ENCODE measurements at regions not wholly inside any gene's neighbourhood (a gene's known extent, or its start where the extent isn't known, plus 50 kb on each side); places are given as distances from the start of the nearest gene placed in this dataset.

GRCh38 chr18:64668461-64668962, 519.6 kb upstream of the LINC00305 start:
- Histone ChIP-seq H3K36me3 (ENCODE audit: insufficient read depth, low read length) (no peaks in the 10 kb centered on the region), H3K9ac (ENCODE audit: low read length) (no peak overlapping the region), H3K4me3 (ENCODE audit: low read depth in 1 of 2, low read length in 2 of 2) (no peak overlapping the region), H3K9me3 (ENCODE audit: low read length) (no peaks in the 10 kb centered on the region), H3K27me3 (ENCODE audit: control insufficient read depth in 1 of 2, insufficient read depth in 2 of 2, low read length in 2 of 2) (no peaks in the 10 kb centered on the region), H3K27ac (ENCODE audit: low read depth, low read length) (no peak overlapping the region), H3K4me1 (ENCODE audit: insufficient read depth, low read length) (no peaks in the 10 kb centered on the region)

- Histone ChIP-seq H3K4me1 (ENCODE audit: insufficient read depth, low read length) (no peaks in the 10 kb centered on the region), H3K9ac (ENCODE audit: low read length) (no peak overlapping the region), H3K4me3 (ENCODE audit: low read depth in 1 of 2, low read length in 2 of 2) (no peak overlapping the region), H3K27ac (ENCODE audit: low read depth, low read length) (no peak overlapping the region), H3K36me3 (ENCODE audit: insufficient read depth, low read length) (no peaks in the 10 kb centered on the region), H3K27me3 (ENCODE audit: control insufficient read depth in 1 of 2, insufficient read depth in 2 of 2, low read length in 2 of 2) (no peaks in the 10 kb centered on the region), H3K9me3 (ENCODE audit: low read length) (no peaks in the 10 kb centered on the region)
These were observed 514.2 kb upstream of the LINC00305 start for GRCh38 chr18:64663086-64663485.

- no peaks in the 10 kb centered on the region for H3K27me3 ChIP-seq (ENCODE audit: control insufficient read depth in 1 of 2, insufficient read depth in 2 of 2, low read length in 2 of 2)
- no peak overlapping the region for H3K4me3 ChIP-seq (ENCODE audit: low read depth in 1 of 2, low read length in 2 of 2)
- no peaks in the 10 kb centered on the region for H3K4me1 ChIP-seq (ENCODE audit: insufficient read depth, low read length)
- no peak overlapping the region for H3K9ac ChIP-seq (ENCODE audit: low read length)
- H3K36me3 ChIP-seq (ENCODE audit: insufficient read depth, low read length) = no peaks in the 10 kb centered on the region
- H3K27ac ChIP-seq (ENCODE audit: low read depth, low read length) = no peak overlapping the region
- no peaks in the 10 kb centered on the region for H3K9me3 ChIP-seq (ENCODE audit: low read length)
These were observed 510.3 kb upstream of the LINC00305 start for GRCh38 chr18:64659196-64659595.

GRCh38 chr18:64653068-64653467, 504.2 kb upstream of the LINC00305 start:
- Histone ChIP-seq H3K9me3 (ENCODE audit: low read length) (no peaks in the 10 kb centered on the region), H3K27me3 (ENCODE audit: control insufficient read depth in 1 of 2, insufficient read depth in 2 of 2, low read length in 2 of 2) (no peaks in the 10 kb centered on the region), H3K36me3 (ENCODE audit: insufficient read depth, low read length) (no peaks in the 10 kb centered on the region), H3K4me1 (ENCODE audit: insufficient read depth, low read length) (no peaks in the 10 kb centered on the region), H3K4me3 (ENCODE audit: low read depth in 1 of 2, low read length in 2 of 2) (no peak overlapping the region), H3K9ac (ENCODE audit: low read length) (no peak overlapping the region), H3K27ac (ENCODE audit: low read depth, low read length) (no peak overlapping the region)

- no peaks in the 10 kb centered on the region for H3K4me1 ChIP-seq (ENCODE audit: insufficient read depth, low read length)
- no peak overlapping the region for H3K4me3 ChIP-seq (ENCODE audit: low read depth in 1 of 2, low read length in 2 of 2)
- no peak overlapping the region for H3K27ac ChIP-seq (ENCODE audit: low read depth, low read length)
- H3K9ac ChIP-seq (ENCODE audit: low read length) = no peak overlapping the region
- H3K36me3 ChIP-seq (ENCODE audit: insufficient read depth, low read length) = no peaks in the 10 kb centered on the region
- H3K9me3 ChIP-seq (ENCODE audit: low read length) = peaks cover 3% of the 10 kb centered on the region
- no peaks in the 10 kb centered on the region for H3K27me3 ChIP-seq (ENCODE audit: control insufficient read depth in 1 of 2, insufficient read depth in 2 of 2, low read length in 2 of 2)
These were observed 501.2 kb upstream of the LINC00305 start for GRCh38 chr18:64650068-64650467.

DNA sequence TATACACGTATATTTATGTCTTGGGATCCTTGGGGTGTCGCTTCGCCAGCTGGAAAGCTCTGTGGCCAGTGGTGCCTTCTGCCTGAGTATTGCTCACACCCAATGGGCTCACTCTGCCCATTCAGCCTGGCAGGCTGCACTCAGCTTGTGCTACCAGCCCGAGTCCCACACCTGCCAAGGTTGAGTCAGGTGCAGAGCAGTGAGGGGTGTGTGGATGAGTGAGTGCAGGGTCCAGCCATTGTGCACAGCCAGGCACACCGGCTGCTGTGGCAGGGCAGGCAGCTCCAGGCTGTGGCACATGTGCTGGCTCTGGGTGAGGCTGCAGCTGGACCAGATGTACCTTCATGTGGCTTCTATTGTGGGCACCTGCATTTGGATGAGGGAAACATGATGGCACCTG, 496.9 kb upstream of the LINC00305 start:
- H3K27me3 ChIP-seq (ENCODE audit: control insufficient read depth in 1 of 2, insufficient read depth in 2 of 2, low read length in 2 of 2) = no peaks in the 10 kb centered on the region
- no peak overlapping the region for H3K27ac ChIP-seq (ENCODE audit: low read depth, low read length)
- H3K36me3 ChIP-seq (ENCODE audit: insufficient read depth, low read length) = no peaks in the 10 kb centered on the region

DNA sequence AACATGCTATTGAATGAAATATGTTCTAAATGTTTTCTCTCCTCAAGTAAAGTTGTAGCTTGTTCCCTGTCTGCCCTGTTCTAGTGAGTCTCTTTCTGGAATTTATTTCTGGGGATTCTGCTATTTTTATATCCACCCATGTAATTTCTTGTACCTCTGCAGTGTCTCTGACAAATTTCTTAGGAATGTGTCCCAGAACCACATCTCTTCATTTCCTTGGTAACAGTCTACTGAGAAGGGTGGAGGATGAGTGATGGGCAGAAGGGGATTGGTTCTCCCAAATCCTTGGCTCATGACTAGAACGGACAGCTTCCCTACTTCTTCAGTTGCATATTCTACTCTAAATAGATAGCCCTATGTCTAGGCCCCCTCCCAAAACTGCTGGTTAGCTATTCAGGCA, 490.6 kb upstream of the LINC00305 start:
- Histone ChIP-seq H3K4me1 (ENCODE audit: insufficient read depth, low read length) (no peaks in the 10 kb centered on the region), H3K27me3 (ENCODE audit: control insufficient read depth in 1 of 2, insufficient read depth in 2 of 2, low read length in 2 of 2) (no peaks in the 10 kb centered on the region), H3K9ac (ENCODE audit: low read length) (no peak overlapping the region), H3K27ac (ENCODE audit: low read depth, low read length) (no peak overlapping the region), H3K36me3 (ENCODE audit: insufficient read depth, low read length) (no peaks in the 10 kb centered on the region), H3K4me3 (ENCODE audit: low read depth in 1 of 2, low read length in 2 of 2) (no peak overlapping the region), H3K9me3 (ENCODE audit: low read length) (peaks cover 4% of the 10 kb centered on the region)

More for the DNA sequence above, 496.9 kb upstream of the LINC00305 start:
- H3K9ac ChIP-seq (ENCODE audit: low read length) = no peak overlapping the region
- H3K4me3 ChIP-seq (ENCODE audit: low read depth in 1 of 2, low read length in 2 of 2) = no peak overlapping the region
- H3K9me3 ChIP-seq (ENCODE audit: low read length) = peaks cover 3% of the 10 kb centered on the region
- no peaks in the 10 kb centered on the region for H3K4me1 ChIP-seq (ENCODE audit: insufficient read depth, low read length)

DNA sequence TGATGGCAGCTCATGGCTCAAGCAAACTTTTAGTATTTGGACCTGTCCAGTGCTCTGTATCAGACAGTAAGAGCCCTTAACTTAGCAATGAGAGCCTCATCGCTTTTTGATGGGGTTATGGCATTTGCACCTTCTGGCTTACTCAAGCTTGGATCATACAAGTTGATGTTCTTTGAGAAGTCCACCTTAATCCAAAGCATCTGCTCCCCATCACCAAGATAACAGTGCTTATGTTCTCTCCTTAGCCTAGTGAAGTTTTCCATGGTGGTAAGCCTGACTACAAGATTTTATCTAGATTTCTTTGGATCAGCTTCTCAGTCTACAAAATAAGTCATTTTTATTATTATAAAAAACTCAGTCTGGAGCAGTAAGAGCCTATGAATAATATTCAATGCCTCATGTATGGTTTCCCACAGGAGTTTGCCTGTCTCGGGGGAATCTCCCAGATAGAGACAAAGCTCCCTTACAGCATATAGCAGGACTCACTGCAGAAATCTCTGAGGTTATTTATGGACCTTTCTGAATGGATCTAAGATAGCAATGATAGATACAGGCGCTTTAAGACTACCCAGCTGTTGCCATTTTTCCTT, 472.2 kb upstream of the LINC00305 start:
- Histone ChIP-seq H3K27ac (ENCODE audit: low read depth, low read length) (no peak overlapping the region), H3K27me3 (ENCODE audit: control insufficient read depth in 1 of 2, insufficient read depth in 2 of 2, low read length in 2 of 2) (no peaks in the 10 kb centered on the region), H3K9me3 (ENCODE audit: low read length) (no peaks in the 10 kb centered on the region), H3K4me3 (ENCODE audit: low read depth in 1 of 2, low read length in 2 of 2) (no peak overlapping the region), H3K9ac (ENCODE audit: low read length) (no peak overlapping the region), H3K4me1 (ENCODE audit: insufficient read depth, low read length) (no peaks in the 10 kb centered on the region), H3K36me3 (ENCODE audit: insufficient read depth, low read length) (no peaks in the 10 kb centered on the region)

DNA sequence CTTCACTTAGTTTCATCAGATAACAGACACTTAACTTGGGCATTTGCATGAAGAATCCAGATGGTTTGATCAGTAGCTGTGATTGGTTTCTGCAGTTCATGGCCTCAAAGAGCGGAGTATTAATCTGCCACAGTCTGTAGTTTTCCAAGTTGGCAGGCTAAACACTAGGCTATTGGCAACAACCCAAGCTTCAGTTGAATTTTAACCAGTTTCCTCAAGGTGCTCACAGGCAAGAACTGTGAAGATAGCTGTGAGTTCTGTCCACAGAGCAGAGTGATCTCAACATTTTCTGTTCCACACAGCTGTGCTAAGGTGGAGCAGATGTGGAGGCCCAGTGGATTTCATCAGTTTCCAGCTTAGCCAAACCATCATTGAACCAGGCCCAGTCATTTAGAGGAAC, 469.5 kb upstream of the LINC00305 start:
- Histone ChIP-seq H3K4me3 (ENCODE audit: low read depth in 1 of 2, low read length in 2 of 2) (no peak overlapping the region), H3K36me3 (ENCODE audit: insufficient read depth, low read length) (no peaks in the 10 kb centered on the region), H3K9me3 (ENCODE audit: low read length) (no peaks in the 10 kb centered on the region), H3K9ac (ENCODE audit: low read length) (no peak overlapping the region), H3K27me3 (ENCODE audit: control insufficient read depth in 1 of 2, insufficient read depth in 2 of 2, low read length in 2 of 2) (no peaks in the 10 kb centered on the region), H3K27ac (ENCODE audit: low read depth, low read length) (no peak overlapping the region), H3K4me1 (ENCODE audit: insufficient read depth, low read length) (no peaks in the 10 kb centered on the region)

DNA sequence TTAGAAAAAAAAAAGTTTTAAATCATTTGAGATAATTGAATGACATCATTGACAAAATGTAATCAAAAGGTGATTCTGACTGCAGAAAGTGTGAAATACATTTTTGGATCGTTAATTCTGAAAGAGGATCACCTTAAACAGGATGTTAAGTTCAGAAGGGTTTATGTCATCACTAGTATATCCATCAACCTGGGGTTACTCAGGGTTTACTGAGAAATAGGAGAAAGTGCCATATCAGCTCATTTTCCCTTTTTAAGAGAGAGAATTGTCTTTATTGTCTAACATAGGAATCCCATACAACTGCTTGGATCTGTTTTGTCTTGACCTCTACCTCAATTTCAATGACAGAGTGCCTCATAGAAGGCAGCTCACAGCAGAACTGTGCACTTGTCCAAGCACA, 466.1 kb upstream of the LINC00305 start:
- H3K9ac ChIP-seq (ENCODE audit: low read length) = no peak overlapping the region
- H3K36me3 ChIP-seq (ENCODE audit: insufficient read depth, low read length) = no peaks in the 10 kb centered on the region

DNA sequence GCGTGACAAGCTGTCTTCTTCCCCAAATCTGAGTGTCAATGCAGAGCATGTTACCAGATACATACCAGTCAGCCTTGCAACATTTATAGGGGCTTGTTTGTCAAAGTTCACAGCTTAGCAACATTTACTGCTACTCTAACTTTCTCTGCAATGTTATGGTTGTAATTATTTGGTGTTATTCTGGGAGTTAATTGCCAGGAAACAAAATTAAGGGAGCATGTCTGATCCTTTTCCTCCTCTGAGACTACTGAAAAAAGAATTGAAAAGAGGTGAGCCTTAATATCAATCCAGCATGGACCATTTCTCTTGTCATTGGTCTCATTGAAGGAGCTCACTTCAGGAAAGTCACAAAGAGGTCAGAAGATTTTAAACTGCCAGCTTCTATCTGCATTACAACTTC, 465.6 kb upstream of the LINC00305 start:
- Histone ChIP-seq H3K9me3 (ENCODE audit: low read length) (no peaks in the 10 kb centered on the region), H3K4me1 (ENCODE audit: insufficient read depth, low read length) (no peaks in the 10 kb centered on the region), H3K27ac (ENCODE audit: low read depth, low read length) (no peak overlapping the region), H3K9ac (ENCODE audit: low read length) (no peak overlapping the region), H3K27me3 (ENCODE audit: control insufficient read depth in 1 of 2, insufficient read depth in 2 of 2, low read length in 2 of 2) (no peaks in the 10 kb centered on the region), H3K36me3 (ENCODE audit: insufficient read depth, low read length) (no peaks in the 10 kb centered on the region), H3K4me3 (ENCODE audit: low read depth in 1 of 2, low read length in 2 of 2) (no peak overlapping the region)

More for the DNA sequence above, 466.1 kb upstream of the LINC00305 start:
- no peaks in the 10 kb centered on the region for H3K27me3 ChIP-seq (ENCODE audit: control insufficient read depth in 1 of 2, insufficient read depth in 2 of 2, low read length in 2 of 2)
- H3K4me1 ChIP-seq (ENCODE audit: insufficient read depth, low read length) = no peaks in the 10 kb centered on the region
- no peak overlapping the region for H3K4me3 ChIP-seq (ENCODE audit: low read depth in 1 of 2, low read length in 2 of 2)
- no peaks in the 10 kb centered on the region for H3K9me3 ChIP-seq (ENCODE audit: low read length)
- H3K27ac ChIP-seq (ENCODE audit: low read depth, low read length) = no peak overlapping the region

DNA sequence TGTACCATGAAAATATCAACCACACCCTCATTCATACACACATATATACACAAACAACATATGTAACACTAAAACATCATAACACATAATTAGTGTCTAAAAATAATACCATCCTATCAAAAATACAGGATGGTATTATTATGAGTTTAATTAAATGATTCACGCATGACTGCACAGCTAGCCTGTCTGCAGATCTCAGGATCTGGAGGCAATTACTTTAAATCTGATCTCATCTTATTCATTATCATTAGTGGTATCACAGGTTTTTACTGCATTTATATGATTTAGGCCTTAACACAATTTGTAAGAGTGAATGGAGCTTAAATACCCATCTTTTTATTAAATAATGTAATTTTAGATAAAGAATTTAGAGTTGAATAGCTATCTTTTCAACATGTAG, 443.4 kb upstream of the LINC00305 start:
- no peaks in the 10 kb centered on the region for H3K4me1 ChIP-seq (ENCODE audit: insufficient read depth, low read length)
- H3K36me3 ChIP-seq (ENCODE audit: insufficient read depth, low read length) = no peaks in the 10 kb centered on the region
- no peak overlapping the region for H3K27ac ChIP-seq (ENCODE audit: low read depth, low read length)
- no peak overlapping the region for H3K9ac ChIP-seq (ENCODE audit: low read length)
- no peaks in the 10 kb centered on the region for H3K9me3 ChIP-seq (ENCODE audit: low read length)
- H3K27me3 ChIP-seq (ENCODE audit: control insufficient read depth in 1 of 2, insufficient read depth in 2 of 2, low read length in 2 of 2) = no peaks in the 10 kb centered on the region
- no peak overlapping the region for H3K4me3 ChIP-seq (ENCODE audit: low read depth in 1 of 2, low read length in 2 of 2)

All from muscle layer of colon (tissue), 2 donors.